ENCODE measurements at regions not wholly inside any gene's neighbourhood (a gene's known extent, or its start where the extent isn't known, plus 50 kb on each side); places are given as distances from the start of the nearest gene placed in this dataset.

- H3K4me3 ChIP-seq (ENCODE audit: low read depth, low read length): no peak overlapping the region
- no peak for DNase-seq (ENCODE audit: low read depth)
- TF ChIP-seq CTCF (conservative IDR thresholded peaks at IDR 0.05; ENCODE audit: low read depth, low read length): no peak
Observed at GRCh38 chr4:111789901-111790640, 355.2 kb upstream of the FAM241A start.

GRCh38 chr4:111792632-111793031, 352.6 kb upstream of the FAM241A start:
- no peak overlapping the region for H3K4me3 ChIP-seq (ENCODE audit: low read depth, low read length)
- TF ChIP-seq CTCF (conservative IDR thresholded peaks at IDR 0.05; ENCODE audit: low read depth, low read length): no peak
- no peak for DNase-seq (ENCODE audit: low read depth)

DNA sequence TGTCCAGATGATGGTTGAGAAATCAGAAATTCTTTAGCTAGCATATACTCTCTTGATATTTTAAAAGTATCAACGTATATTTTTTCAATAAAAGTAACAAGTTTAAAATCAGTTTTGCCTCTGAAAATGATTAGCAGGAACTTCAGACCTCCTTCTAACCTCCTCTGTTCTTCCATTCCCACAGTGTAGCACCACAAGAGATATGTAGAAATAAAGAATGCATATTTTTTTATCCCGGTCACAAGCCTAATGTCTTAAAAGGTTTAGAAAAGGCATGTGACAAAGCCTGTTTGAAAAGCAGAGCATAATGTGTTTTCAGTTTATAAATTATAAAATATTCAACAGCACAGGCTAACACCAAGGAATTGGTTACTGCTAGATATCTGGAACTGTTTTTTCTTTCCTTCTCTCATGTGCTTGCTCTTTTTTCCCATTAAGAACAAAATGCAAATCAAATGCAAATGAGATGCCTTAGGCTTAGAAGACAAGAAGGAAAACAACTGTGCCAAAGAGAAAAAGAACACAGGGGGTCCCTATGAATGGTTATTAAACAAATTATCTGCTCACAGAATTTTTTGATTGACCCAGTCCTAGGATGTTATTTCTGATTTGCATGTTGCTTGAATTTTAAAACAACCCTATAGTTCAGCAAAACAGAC, 351.7 kb upstream of the FAM241A start:
- TF ChIP-seq CTCF (conservative IDR thresholded peaks at IDR 0.05; ENCODE audit: low read depth, low read length): no peak
- DNase-seq (ENCODE audit: low read depth): no peak

DNA sequence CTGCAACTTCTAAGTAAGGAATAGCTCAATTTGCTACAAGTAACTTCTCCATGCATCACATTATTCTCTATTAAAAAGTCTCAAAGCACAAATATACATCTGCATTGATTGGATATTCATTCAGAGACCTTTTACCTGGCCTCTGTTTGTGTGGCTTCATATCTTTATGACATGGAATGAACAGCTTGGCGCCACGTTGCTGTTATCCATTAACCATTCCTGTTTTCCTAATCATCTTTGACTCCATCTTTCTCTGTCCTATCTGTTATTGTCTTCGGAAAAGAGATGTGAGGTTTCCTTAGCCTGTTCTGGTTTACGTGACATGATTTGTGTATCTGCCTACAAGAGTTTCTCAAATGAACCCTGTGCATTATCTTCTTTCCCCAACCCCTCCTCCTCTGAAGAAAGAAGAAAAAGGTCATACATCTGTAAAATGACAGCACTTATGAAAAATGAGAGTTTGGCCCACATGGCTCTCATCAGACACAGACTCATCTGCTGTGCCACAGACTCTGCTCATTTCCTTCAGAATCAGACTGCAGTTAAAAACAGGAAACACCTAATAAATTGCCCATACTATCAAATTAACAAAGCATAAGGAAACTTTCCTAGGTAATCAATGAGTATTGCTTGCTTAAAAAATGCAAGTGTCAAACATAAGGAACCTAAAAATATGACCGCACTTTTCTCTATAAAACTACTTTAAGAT, 347.6 kb upstream of the FAM241A start:
- TF ChIP-seq CTCF (conservative IDR thresholded peaks at IDR 0.05; ENCODE audit: low read depth, low read length): no peak
- no peak for DNase-seq (ENCODE audit: low read depth)

More for the DNA sequence above, 351.7 kb upstream of the FAM241A start:
- H3K4me3 ChIP-seq (ENCODE audit: low read depth, low read length): no peak overlapping the region

GRCh38 chr4:111798840-111799239, 346.4 kb upstream of the FAM241A start:
- DNase-seq (ENCODE audit: low read depth): no peak
- no peak overlapping the region for H3K4me3 ChIP-seq (ENCODE audit: low read depth, low read length)
- TF ChIP-seq CTCF (conservative IDR thresholded peaks at IDR 0.05; ENCODE audit: low read depth, low read length): peak; percentile 35

More for the DNA sequence above, 347.6 kb upstream of the FAM241A start:
- H3K4me3 ChIP-seq (ENCODE audit: low read depth, low read length): no peak overlapping the region

- TF ChIP-seq CTCF (conservative IDR thresholded peaks at IDR 0.05; ENCODE audit: low read depth, low read length): no peak
- no peak overlapping the region for H3K4me3 ChIP-seq (ENCODE audit: low read depth, low read length)
- DNase-seq (ENCODE audit: low read depth): no peak
Observed at GRCh38 chr4:111800551-111800950, 344.7 kb upstream of the FAM241A start.
